ENCODE measurements at regions not wholly inside any gene's neighbourhood (a gene's known extent, or its start where the extent isn't known, plus 50 kb on each side); places are given as distances from the start of the nearest gene placed in this dataset.

DNA sequence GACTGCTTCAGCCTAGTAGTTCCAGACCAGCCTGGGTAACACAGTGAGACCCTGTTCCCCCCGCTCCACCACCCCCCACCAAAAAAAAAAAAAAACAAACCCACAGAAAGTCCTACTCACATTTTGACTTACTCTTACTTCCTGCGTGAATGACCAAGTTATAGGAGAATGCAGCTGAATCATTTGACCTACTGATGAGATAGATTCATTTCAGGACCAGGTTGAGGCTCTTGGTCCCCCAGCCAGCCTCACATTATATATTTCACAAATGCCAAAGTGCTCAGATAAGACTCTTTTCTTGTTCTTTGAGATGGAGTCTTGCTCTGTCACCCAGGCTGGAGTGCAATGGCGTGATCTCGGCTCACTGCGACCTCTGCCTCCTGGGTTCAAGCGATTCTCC is 70.2 kb downstream of the KLF5 start:
- DNase-seq (ENCODE audit: low read depth), result no peak
- TF ChIP-seq, protein P1, sequence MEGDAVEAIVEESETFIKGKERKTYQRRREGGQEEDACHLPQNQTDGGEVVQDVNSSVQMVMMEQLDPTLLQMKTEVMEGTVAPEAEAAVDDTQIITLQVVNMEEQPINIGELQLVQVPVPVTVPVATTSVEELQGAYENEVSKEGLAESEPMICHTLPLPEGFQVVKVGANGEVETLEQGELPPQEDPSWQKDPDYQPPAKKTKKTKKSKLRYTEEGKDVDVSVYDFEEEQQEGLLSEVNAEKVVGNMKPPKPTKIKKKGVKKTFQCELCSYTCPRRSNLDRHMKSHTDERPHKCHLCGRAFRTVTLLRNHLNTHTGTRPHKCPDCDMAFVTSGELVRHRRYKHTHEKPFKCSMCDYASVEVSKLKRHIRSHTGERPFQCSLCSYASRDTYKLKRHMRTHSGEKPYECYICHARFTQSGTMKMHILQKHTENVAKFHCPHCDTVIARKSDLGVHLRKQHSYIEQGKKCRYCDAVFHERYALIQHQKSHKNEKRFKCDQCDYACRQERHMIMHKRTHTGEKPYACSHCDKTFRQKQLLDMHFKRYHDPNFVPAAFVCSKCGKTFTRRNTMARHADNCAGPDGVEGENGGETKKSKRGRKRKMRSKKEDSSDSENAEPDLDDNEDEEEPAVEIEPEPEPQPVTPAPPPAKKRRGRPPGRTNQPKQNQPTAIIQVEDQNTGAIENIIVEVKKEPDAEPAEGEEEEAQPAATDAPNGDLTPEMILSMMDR (IDR thresholded peaks at IDR 0.05; ENCODE audit: insufficient read depth, low read depth, low read length, missing control alignments), result no peak
- H3K4me3 ChIP-seq (ENCODE audit: low read length), result no peak overlapping the region
